ENCODE measurements at regions not wholly inside any gene's neighbourhood (a gene's known extent, or its start where the extent isn't known, plus 50 kb on each side); places are given as distances from the start of the nearest gene placed in this dataset.

GRCh38 chr9:115980976-115981375 is 172.6 kb upstream of the PAPPA start:
- 94% methylated on average over 4 of the region's 4 CpGs for WGBS
- Histone ChIP-seq H3K4me1 (ENCODE audit: insufficient read depth, low read length) (peaks cover 6% of the 10 kb centered on the region; the same call in 1 of the 2 replicates), H3K27me3 (ENCODE audit: insufficient read depth, low read length) (no peaks in the 10 kb centered on the region), H3K9ac (ENCODE audit: low read depth, low read length) (no peak overlapping the region), H3K27ac (ENCODE audit: low read depth, low read length) (no peak overlapping the region), H3K36me3 (ENCODE audit: insufficient read depth, low read length) (no peaks in the 10 kb centered on the region), H3K9me3 (ENCODE audit: insufficient read depth, low read depth, low read length) (no peaks in the 10 kb centered on the region), H3K4me3 (ENCODE audit: low read length) (no peak overlapping the region)

- no peaks in the 10 kb centered on the region for H3K9me3 ChIP-seq (ENCODE audit: insufficient read depth, low read depth, low read length)
- no peak overlapping the region for H3K27ac ChIP-seq (ENCODE audit: low read depth, low read length)
- H3K4me3 ChIP-seq (ENCODE audit: low read length) = no peak overlapping the region
- no peak overlapping the region for H3K9ac ChIP-seq (ENCODE audit: low read depth, low read length)
- H3K36me3 ChIP-seq (ENCODE audit: insufficient read depth, low read length) = no peaks in the 10 kb centered on the region
- no peaks in the 10 kb centered on the region for H3K27me3 ChIP-seq (ENCODE audit: insufficient read depth, low read length)
- peaks cover 6% of the 10 kb centered on the region; the same call in 1 of the 2 replicates for H3K4me1 ChIP-seq (ENCODE audit: insufficient read depth, low read length)
- WGBS = 97% methylated on average over 6 of the region's 6 CpGs
Measured at GRCh38 chr9:115983366-115983765, 170.2 kb upstream of the PAPPA start.

- WGBS = 100% methylated on average over 1 of the region's 1 CpG
- no peaks in the 10 kb centered on the region for H3K27me3 ChIP-seq (ENCODE audit: insufficient read depth, low read length)
- no peak overlapping the region for H3K4me3 ChIP-seq (ENCODE audit: low read length)
- peaks cover 5% of the 10 kb centered on the region; the same call in 1 of the 2 replicates for H3K4me1 ChIP-seq (ENCODE audit: insufficient read depth, low read length)
- H3K27ac ChIP-seq (ENCODE audit: low read depth, low read length) = no peak overlapping the region
- H3K36me3 ChIP-seq (ENCODE audit: insufficient read depth, low read length) = no peaks in the 10 kb centered on the region
- no peak overlapping the region for H3K9ac ChIP-seq (ENCODE audit: low read depth, low read length)
- H3K9me3 ChIP-seq (ENCODE audit: insufficient read depth, low read depth, low read length) = no peaks in the 10 kb centered on the region
Measured at GRCh38 chr9:115985657-115986056, 167.9 kb upstream of the PAPPA start.

GRCh38 chr9:115986508-115986907 is 167.1 kb upstream of the PAPPA start:
- no peaks in the 10 kb centered on the region for H3K27me3 ChIP-seq (ENCODE audit: insufficient read depth, low read length)
- H3K4me3 ChIP-seq (ENCODE audit: low read length) = no peak overlapping the region
- WGBS = 89% methylated on average over 3 of the region's 3 CpGs
- H3K9ac ChIP-seq (ENCODE audit: low read depth, low read length) = no peak overlapping the region
- no peaks in the 10 kb centered on the region for H3K9me3 ChIP-seq (ENCODE audit: insufficient read depth, low read depth, low read length)
- H3K4me1 ChIP-seq (ENCODE audit: insufficient read depth, low read length) = no peaks in the 10 kb centered on the region
- H3K27ac ChIP-seq (ENCODE audit: low read depth, low read length) = no peak overlapping the region
- H3K36me3 ChIP-seq (ENCODE audit: insufficient read depth, low read length) = no peaks in the 10 kb centered on the region

GRCh38 chr9:115988701-115989100 is 164.9 kb upstream of the PAPPA start:
- WGBS = 95% methylated on average over 2 of the region's 2 CpGs
- no peak overlapping the region for H3K27ac ChIP-seq (ENCODE audit: low read depth, low read length)

GRCh38 chr9:115989831-115990230 is 163.8 kb upstream of the PAPPA start:
- H3K27ac ChIP-seq (ENCODE audit: low read depth, low read length) = no peak overlapping the region
- no peaks in the 10 kb centered on the region for H3K4me1 ChIP-seq (ENCODE audit: insufficient read depth, low read length)
- WGBS = 96% methylated on average over 4 of the region's 4 CpGs
- H3K27me3 ChIP-seq (ENCODE audit: insufficient read depth, low read length) = no peaks in the 10 kb centered on the region
- H3K9ac ChIP-seq (ENCODE audit: low read depth, low read length) = no peak overlapping the region
- H3K9me3 ChIP-seq (ENCODE audit: insufficient read depth, low read depth, low read length) = no peaks in the 10 kb centered on the region
- H3K36me3 ChIP-seq (ENCODE audit: insufficient read depth, low read length) = no peaks in the 10 kb centered on the region
- H3K4me3 ChIP-seq (ENCODE audit: low read length) = no peak overlapping the region

More at GRCh38 chr9:115988701-115989100, 164.9 kb upstream of the PAPPA start:
- H3K9ac ChIP-seq (ENCODE audit: low read depth, low read length) = no peak overlapping the region
- no peaks in the 10 kb centered on the region for H3K4me1 ChIP-seq (ENCODE audit: insufficient read depth, low read length)
- no peak overlapping the region for H3K4me3 ChIP-seq (ENCODE audit: low read length)
- no peaks in the 10 kb centered on the region for H3K27me3 ChIP-seq (ENCODE audit: insufficient read depth, low read length)
- no peaks in the 10 kb centered on the region for H3K9me3 ChIP-seq (ENCODE audit: insufficient read depth, low read depth, low read length)
- H3K36me3 ChIP-seq (ENCODE audit: insufficient read depth, low read length) = no peaks in the 10 kb centered on the region

GRCh38 chr9:115992834-115993233 is 160.8 kb upstream of the PAPPA start:
- Histone ChIP-seq H3K4me1 (ENCODE audit: insufficient read depth, low read length) (no peaks in the 10 kb centered on the region), H3K27me3 (ENCODE audit: insufficient read depth, low read length) (no peaks in the 10 kb centered on the region), H3K4me3 (ENCODE audit: low read length) (no peak overlapping the region), H3K36me3 (ENCODE audit: insufficient read depth, low read length) (no peaks in the 10 kb centered on the region), H3K9ac (ENCODE audit: low read depth, low read length) (no peak overlapping the region), H3K9me3 (ENCODE audit: insufficient read depth, low read depth, low read length) (no peaks in the 10 kb centered on the region), H3K27ac (ENCODE audit: low read depth, low read length) (no peak overlapping the region)
- 94% methylated on average over 4 of the region's 4 CpGs for WGBS

- no peak overlapping the region for H3K9ac ChIP-seq (ENCODE audit: low read depth, low read length)
- no peaks in the 10 kb centered on the region for H3K27me3 ChIP-seq (ENCODE audit: insufficient read depth, low read length)
- no peaks in the 10 kb centered on the region for H3K4me1 ChIP-seq (ENCODE audit: insufficient read depth, low read length)
- H3K36me3 ChIP-seq (ENCODE audit: insufficient read depth, low read length) = no peaks in the 10 kb centered on the region
- no peaks in the 10 kb centered on the region for H3K9me3 ChIP-seq (ENCODE audit: insufficient read depth, low read depth, low read length)
- H3K4me3 ChIP-seq (ENCODE audit: low read length) = no peak overlapping the region
- 80% methylated on average over 1 of the region's 1 CpG for WGBS
- H3K27ac ChIP-seq (ENCODE audit: low read depth, low read length) = no peak overlapping the region
Measured at GRCh38 chr9:115997923-115998322, 155.7 kb upstream of the PAPPA start.

- H3K4me3 ChIP-seq (ENCODE audit: low read length) = no peak overlapping the region
- H3K27ac ChIP-seq (ENCODE audit: low read depth, low read length) = no peak overlapping the region
- no peak overlapping the region for H3K9ac ChIP-seq (ENCODE audit: low read depth, low read length)
- no peaks in the 10 kb centered on the region for H3K36me3 ChIP-seq (ENCODE audit: insufficient read depth, low read length)
- no peaks in the 10 kb centered on the region for H3K9me3 ChIP-seq (ENCODE audit: insufficient read depth, low read depth, low read length)
- no peaks in the 10 kb centered on the region for H3K4me1 ChIP-seq (ENCODE audit: insufficient read depth, low read length)
- no peaks in the 10 kb centered on the region for H3K27me3 ChIP-seq (ENCODE audit: insufficient read depth, low read length)
Measured at GRCh38 chr9:115998666-115999065, 154.9 kb upstream of the PAPPA start.

GRCh38 chr9:115999498-115999897 is 154.1 kb upstream of the PAPPA start:
- no peak overlapping the region for H3K27ac ChIP-seq (ENCODE audit: low read depth, low read length)
- no peaks in the 10 kb centered on the region for H3K4me1 ChIP-seq (ENCODE audit: insufficient read depth, low read length)
- no peaks in the 10 kb centered on the region for H3K27me3 ChIP-seq (ENCODE audit: insufficient read depth, low read length)
- H3K9me3 ChIP-seq (ENCODE audit: insufficient read depth, low read depth, low read length) = no peaks in the 10 kb centered on the region
- H3K9ac ChIP-seq (ENCODE audit: low read depth, low read length) = no peak overlapping the region
- 91% methylated on average over 2 of the region's 2 CpGs for WGBS
- H3K4me3 ChIP-seq (ENCODE audit: low read length) = no peak overlapping the region
- no peaks in the 10 kb centered on the region for H3K36me3 ChIP-seq (ENCODE audit: insufficient read depth, low read length)

- Histone ChIP-seq H3K9me3 (ENCODE audit: insufficient read depth, low read depth, low read length) (no peaks in the 10 kb centered on the region), H3K27ac (ENCODE audit: low read depth, low read length) (no peak overlapping the region), H3K4me1 (ENCODE audit: insufficient read depth, low read length) (no peaks in the 10 kb centered on the region), H3K4me3 (ENCODE audit: low read length) (no peak overlapping the region), H3K36me3 (ENCODE audit: insufficient read depth, low read length) (no peaks in the 10 kb centered on the region), H3K9ac (ENCODE audit: low read depth, low read length) (no peak overlapping the region), H3K27me3 (ENCODE audit: insufficient read depth, low read length) (no peaks in the 10 kb centered on the region)
- 83% methylated on average over 4 of the region's 4 CpGs for WGBS
Measured at GRCh38 chr9:116000748-116001329, 152.8 kb upstream of the PAPPA start.

GRCh38 chr9:116002181-116002580 is 151.4 kb upstream of the PAPPA start:
- WGBS = 93% methylated on average over 5 of the region's 5 CpGs
- Histone ChIP-seq H3K9me3 (ENCODE audit: insufficient read depth, low read depth, low read length) (no peaks in the 10 kb centered on the region), H3K4me3 (ENCODE audit: low read length) (no peak overlapping the region), H3K27ac (ENCODE audit: low read depth, low read length) (no peak overlapping the region), H3K36me3 (ENCODE audit: insufficient read depth, low read length) (no peaks in the 10 kb centered on the region), H3K27me3 (ENCODE audit: insufficient read depth, low read length) (no peaks in the 10 kb centered on the region), H3K4me1 (ENCODE audit: insufficient read depth, low read length) (no peaks in the 10 kb centered on the region), H3K9ac (ENCODE audit: low read depth, low read length) (no peak overlapping the region)
